ENCODE measurements at regions not wholly inside any gene's neighbourhood (a gene's known extent, or its start where the extent isn't known, plus 50 kb on each side); places are given as distances from the start of the nearest gene placed in this dataset.
"Not testable (repeated sequence)": the region's sequence is repeated elsewhere in the genome, so short reads cannot be mapped to it uniquely, and the experiment has no call there.

DNA sequence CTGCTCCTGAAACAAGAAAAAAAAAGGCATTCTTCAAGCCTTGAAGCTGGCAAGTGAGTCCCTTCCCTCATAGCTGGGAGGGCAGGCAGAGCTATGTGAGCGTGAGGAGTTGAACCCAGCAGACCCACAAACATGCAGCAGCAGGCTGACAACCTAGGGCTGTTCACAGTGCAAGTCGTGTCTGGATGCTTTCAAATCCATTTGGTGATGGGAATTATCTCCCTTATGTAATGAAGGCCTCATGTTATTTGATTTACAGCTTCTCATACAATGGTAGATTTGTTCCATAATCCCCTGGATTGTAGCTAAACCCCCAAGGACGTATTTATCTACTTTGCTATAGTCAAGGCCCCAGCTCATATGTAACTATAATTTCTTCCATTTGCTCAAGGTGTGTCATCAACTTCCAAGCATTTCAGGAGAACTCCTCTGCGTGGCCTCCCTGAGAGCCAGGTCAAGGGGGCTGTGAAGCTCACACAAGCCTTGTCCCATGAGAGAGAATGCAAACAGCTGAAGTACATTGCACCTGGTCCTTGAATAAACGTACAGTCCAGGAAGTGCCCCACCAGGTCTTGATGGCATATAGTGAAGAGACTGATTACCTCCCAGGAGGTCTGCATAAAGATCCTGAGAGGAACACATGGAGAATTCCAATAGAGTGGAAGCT lies 124.8 kb upstream of the SLC1A3 start:
- no peak for DNase-seq (ENCODE audit: low spot score)

- DNase-seq (ENCODE audit: low spot score) = no peak
Observed at GRCh38 chr5:36482812-36483211, 123.6 kb upstream of the SLC1A3 start.

DNA sequence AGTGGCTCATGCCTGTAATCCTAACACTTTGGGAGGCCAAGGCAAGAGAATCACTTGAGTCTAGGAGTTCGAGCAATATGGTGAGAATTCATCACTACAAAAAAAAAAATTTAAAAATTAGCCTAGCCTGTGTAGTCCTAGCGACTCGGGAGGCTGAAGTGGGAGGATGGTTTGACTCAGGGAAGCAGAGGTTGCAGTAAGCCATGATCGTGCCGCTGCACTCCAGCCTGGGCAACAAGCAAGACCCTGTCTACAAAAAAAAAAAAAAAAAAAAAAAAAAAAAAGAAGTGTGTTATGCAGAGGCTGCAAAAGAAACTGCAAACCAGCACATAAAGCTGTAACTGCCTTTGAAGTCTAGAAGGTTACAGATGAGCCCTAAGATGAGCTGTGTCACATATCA lies 116.9 kb upstream of the SLC1A3 start:
- no peak for DNase-seq (ENCODE audit: low spot score)

- DNase-seq (ENCODE audit: low spot score) = no peak
Observed at GRCh38 chr5:36491856-36492255, 114.5 kb upstream of the SLC1A3 start.

GRCh38 chr5:36492984-36493654 lies 113.3 kb upstream of the SLC1A3 start:
- DNase-seq (ENCODE audit: low spot score) = no peak

- no peak for DNase-seq (ENCODE audit: low spot score)
Observed at GRCh38 chr5:36494028-36494427, 112.4 kb upstream of the SLC1A3 start.

- DNase-seq (ENCODE audit: low spot score) = no peak
Observed at GRCh38 chr5:36494841-36495601, 111.4 kb upstream of the SLC1A3 start.

DNA sequence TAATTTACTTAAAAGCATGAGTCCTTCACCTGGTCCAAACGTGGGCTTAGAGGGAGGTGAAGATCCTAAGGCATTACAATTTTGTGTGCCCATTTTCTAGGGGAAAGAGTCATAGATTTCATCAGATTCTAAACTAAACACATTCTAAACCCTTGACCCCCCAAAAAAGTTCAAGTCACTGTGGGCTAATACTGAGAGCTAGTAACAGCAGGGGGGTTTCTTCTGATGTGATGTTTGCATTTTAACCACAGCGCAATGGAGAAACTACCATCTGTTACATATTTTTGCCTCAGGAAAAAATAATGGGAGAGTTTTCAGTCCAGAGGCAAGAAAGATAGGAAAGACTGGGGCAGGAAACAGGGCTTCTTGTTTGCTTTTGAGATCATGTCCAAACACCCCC lies 110.8 kb upstream of the SLC1A3 start:
- no peak for DNase-seq (ENCODE audit: low spot score)

- no peak for DNase-seq (ENCODE audit: low spot score)
Observed at GRCh38 chr5:36496471-36496870, 109.9 kb upstream of the SLC1A3 start.

GRCh38 chr5:36502608-36503007 lies 103.8 kb upstream of the SLC1A3 start:
- DNase-seq (ENCODE audit: low spot score) = peak; percentile 39

DNA sequence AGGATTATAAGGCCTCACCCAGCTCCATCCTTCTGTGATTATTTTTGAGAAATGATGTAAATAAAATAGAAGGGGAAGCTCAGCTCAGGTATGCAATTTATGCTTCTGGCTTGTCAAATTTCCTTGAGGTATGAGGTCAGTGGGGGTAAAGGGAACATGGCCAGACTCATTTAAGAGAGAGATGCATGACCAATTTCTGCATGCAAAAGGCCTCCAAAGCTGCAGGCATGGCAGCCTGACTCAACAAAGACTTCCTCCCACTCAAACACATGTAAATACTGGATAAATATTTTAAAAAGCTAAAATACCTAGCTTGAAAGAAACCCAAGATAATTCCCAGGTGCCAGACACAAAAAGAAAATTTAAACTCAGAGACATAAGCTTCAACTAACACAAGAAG lies 101.4 kb upstream of the SLC1A3 start:
- DNase-seq (ENCODE audit: low spot score) = no peak

DNA sequence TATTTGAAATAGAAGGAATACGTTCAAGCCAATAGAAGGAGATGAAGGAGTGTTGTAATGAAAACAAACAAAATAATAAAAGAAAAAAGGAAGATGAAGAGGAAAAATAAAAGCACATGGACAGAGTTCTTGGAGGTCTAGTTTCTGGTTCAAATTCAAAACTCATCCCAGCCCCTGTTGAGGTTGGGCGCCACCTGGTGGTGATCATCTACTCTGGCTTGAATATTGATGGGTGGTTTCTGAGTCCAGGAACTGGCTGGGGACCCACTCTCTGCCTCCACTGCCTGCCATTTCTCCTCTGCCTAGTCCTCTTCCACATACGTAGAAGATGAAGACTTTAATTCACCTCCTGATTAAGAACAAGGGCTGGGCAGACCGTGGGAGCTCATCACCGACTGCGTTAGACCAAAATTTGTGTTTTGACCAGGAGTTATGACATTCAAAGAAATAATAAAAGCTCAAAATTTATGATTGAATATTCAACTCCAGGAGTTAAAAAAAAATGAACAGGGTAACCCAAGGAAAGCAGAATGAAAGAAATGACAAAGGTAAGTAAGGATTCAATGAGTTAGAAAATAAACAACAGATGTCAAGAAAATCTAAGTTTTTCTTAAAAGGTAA lies 99.0 kb upstream of the SLC1A3 start:
- peak; percentile 57 for DNase-seq (ENCODE audit: low spot score)

DNA sequence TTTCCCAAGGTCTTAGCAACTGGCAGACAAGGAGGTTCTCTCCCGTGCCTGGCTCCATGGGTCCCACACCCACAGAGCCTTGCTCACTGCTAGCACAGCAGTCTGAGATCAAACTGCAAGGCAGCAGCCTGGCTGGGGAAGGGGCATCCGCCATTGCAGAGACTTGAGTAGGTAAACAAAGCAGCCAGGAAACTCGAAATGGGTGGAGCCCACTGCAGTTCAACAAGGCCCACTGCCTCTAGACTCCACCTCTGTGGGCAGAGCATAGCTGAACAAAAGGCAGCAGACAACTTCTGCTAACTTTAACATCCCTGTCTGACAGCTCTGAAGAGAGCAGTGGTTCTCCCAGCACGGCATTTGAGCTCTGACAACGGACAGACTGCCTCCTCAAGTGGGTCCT lies 98.1 kb upstream of the SLC1A3 start:
- DNase-seq (ENCODE audit: low spot score) = not testable (repeated sequence)

GRCh38 chr5:36513647-36514046 lies 92.8 kb upstream of the SLC1A3 start:
- DNase-seq (ENCODE audit: low spot score) = not testable (repeated sequence)

DNA sequence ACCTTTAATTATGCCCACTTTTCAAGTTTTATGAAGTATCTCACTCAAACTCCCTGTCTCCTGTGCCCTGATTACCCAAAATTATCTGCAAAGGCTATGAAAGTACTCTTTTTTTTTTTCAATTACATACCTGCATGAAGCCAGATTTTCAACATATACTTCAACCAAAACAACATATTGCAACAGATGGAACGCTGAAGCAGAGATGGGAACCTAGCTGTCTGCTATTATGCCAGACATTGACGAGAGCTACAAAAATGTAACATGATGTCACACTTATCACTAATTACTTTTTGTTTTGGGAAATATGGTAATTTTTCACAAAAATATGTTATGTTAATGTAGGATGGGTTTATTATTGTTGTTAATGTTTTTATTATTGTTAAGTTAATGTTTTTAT lies 86.5 kb upstream of the SLC1A3 start:
- DNase-seq (ENCODE audit: low spot score) = no peak

- no peak for DNase-seq (ENCODE audit: low spot score)
Observed at GRCh38 chr5:36521219-36521618, 85.2 kb upstream of the SLC1A3 start.

GRCh38 chr5:36521838-36522745 lies 84.3 kb upstream of the SLC1A3 start:
- no peak for DNase-seq (ENCODE audit: low spot score)

- no peak for DNase-seq (ENCODE audit: low spot score)
Observed at GRCh38 chr5:36522746-36523065, 83.7 kb upstream of the SLC1A3 start.

- DNase-seq (ENCODE audit: low spot score) = no peak
Observed at GRCh38 chr5:36523450-36523849, 83.0 kb upstream of the SLC1A3 start.

GRCh38 chr5:36523926-36524325 lies 82.5 kb upstream of the SLC1A3 start:
- no peak for DNase-seq (ENCODE audit: low spot score)

- no peak for DNase-seq (ENCODE audit: low spot score)
Observed at GRCh38 chr5:36526537-36526936, 79.9 kb upstream of the SLC1A3 start.

DNA sequence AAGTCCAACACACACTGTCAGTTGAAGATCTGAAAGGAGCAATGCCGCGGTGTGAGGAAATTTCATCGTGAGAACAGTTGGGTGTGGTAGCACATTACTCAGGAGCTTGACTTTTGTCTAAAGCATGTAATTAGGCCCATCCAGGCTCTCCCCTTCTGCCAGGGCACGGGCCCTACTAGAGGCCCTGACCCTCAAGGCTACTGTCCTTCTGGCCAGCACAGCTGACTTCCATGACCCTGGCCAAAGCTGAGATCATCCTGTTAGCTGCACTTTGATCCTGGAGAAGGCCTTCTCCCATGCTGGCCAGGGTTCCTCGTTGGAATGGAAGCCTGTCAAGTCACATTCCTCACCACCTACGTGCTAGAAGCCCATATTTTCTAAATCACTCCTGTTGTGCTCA lies 77.8 kb upstream of the SLC1A3 start:
- DNase-seq (ENCODE audit: low spot score) = no peak

Data from COLO829 (cell line).